ENCODE measurements at regions not wholly inside any gene's neighbourhood (a gene's known extent, or its start where the extent isn't known, plus 50 kb on each side); places are given as distances from the start of the nearest gene placed in this dataset.

- TF ChIP-seq CTCF (IDR thresholded peaks at IDR 0.05 in 4 of 5, conservative IDR thresholded peaks at IDR 0.05 in 1 of 5), result no peak
- TF ChIP-seq POLR2A (IDR thresholded peaks at IDR 0.05), result no peak
Observed at GRCh38 chr4:119829326-119829725, 200.7 kb upstream of the PDE5A start.
